T-helper 2 cell treated with Interferon-gamma antibody and Interleukin-4, amounts not matched to agents 100 ng/mL and 5 ng/mL, for 36 hours (primary cell): ENCODE measurements at regions not wholly inside any gene's neighbourhood (a gene's known extent, or its start where the extent isn't known, plus 50 kb on each side); places are given as distances from the start of the nearest gene placed in this dataset.

Source experiments
- intact Hi-C: fragments of 100-400 bp; cut with micrococcal nuclease; formaldehyde crosslinking; loops from one replicate; pipeline ENCODE4 v1.15.1; 2023

DNA sequence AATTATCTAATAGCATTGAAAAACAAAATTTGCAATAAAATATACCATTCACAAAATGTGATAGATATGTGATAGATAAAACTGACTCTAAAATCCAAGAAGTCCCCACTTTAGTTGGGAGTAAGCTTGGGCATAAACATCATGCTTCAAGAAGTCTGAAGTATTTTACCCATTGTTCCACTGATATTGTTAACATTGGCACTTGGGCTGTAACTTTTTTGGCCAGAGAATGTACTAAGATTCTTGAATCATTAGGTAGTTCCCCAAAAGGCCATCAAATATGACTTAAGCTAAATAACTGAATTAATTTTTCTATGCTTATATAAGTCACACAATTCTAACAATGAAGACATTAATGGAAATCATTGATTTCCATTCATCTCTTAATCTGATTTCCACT, 413.6 kb downstream of the CDH2 start:
- intact Hi-C loops = no loop called here

DNA sequence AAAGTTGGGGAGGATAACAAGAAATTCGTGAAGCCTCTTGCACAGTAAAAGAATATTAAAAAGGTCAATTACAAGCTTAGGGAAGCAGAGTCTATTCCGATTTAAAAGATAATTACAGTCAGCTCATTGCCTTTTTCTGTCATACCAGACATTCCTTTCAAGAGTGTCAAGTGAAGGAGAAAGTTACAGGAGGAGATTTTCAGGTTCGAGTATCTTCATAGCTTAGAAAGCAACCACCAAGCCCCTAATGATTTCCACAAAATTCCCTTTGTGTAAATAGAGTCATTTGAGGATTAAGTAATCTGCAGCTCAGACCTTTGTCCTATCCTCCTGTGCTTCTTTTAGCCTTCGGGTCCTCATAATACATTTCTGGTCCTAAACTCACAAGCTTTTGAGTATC, 414.9 kb downstream of the CDH2 start:
- intact Hi-C loops = no loop called here

DNA sequence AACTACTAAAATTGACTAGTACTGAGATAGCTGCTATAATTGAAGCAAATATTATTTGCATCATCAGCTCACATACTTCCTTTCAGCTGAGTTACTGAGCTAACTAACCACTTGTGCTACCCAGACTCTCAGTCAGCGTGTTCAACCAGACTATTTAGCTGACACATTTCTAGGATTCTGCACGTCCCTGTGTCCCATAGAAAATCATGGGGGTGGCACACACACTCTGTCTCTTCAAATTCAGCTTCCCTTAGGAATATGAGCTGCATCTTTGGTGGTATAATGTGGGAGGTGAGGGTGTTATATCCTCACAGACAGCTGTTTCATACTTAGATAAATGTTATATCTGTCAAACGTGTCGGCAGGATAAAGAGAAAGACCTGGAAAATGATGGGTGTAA, 424.0 kb downstream of the CDH2 start:
- intact Hi-C loops = no loop called here

DNA sequence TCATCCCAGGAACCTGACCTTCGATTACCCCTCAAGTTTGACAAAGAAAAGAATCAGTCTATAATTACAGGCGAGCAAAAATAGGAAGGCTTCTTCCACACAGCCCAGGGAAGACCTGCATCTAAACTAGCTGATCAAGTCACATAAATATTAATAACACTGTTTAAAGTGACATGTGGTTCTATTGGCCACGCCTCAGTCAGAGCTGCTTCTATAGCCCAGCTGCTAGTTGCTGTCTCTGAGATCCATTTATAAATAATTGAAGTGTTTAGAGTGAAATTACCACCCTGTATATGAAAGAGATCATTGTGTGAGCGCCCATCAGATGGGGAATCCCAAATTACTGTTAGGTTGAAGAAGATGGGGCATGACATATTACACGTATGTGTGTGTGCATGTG, 426.0 kb downstream of the CDH2 start:
- intact Hi-C loops = no loop called here

DNA sequence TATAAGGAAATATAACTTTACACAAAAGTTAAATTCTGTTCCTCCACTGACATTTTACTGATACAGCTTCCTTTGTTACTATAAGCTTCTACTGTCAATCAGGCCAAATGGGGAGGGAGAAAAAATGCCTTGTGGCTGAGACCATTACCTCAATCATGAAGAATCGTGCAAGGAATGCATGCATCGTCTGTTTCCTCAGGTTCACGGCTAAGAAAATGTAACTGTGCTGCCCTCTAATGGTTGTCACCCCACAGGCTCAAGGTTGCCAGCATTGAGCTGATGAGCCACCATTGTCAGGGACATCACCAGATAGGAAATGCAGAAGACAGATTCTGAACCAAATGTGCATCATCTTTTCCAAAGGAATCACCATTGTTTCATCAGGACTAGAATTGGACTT, 426.9 kb downstream of the CDH2 start:
- intact Hi-C loops = no loop called here

DNA sequence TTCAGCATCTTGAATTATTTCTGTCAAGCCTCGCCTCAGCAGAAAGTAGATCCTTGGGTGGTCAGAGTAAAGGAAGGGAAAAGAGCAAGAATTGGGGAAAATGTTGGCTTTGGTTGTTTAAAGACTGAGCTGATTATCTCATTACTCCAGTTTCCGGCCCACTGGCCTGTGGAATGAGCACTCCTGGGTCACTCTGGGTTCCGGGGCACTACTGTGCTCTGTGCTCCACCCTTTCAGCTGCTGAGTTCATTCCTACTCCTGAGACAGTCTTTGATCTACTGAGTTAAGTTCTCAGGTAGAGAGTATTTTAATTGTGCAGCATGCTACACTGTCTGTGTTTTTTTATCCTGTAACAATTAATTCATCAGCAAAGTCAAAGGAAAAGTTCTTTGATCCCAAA, 427.7 kb downstream of the CDH2 start:
- intact Hi-C loops = no loop called here

DNA sequence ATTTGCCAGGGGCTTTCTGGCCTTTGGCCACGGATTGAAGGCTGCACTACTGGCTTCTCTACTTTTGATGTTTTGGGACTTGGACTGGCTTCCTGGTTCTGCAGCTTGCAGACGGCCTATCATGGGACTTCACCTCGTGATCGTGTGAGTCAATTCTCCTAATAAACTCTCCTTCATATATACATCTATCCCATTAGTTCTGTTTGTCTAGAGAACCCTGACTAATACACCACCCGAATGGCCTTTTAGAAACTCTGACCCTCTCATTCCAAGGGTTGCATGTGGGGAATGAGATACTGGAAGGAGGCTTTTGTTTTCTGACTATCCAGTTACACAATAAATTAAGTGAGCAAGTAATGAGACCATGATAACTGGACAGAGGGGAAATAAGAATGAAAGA, 430.7 kb downstream of the CDH2 start:
- intact Hi-C loops = no loop called here

DNA sequence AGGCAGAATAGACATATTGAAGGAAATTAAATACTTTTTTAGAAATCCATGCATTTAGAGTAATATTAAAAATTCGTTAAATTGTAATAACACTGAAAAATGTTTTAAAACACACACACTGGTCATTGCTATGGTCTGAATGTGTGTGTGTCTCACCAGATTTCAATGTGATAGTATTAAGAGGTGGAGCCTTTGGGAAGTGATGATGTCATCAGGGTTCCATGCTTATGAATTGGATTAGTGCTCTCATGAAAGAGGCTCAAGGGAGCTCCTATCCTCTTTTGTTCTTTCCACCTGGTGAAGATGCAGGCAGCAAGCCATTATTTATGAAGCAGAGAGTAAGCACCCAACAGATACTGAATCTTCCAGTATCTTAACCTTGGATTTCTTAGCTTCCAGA, 441.8 kb downstream of the CDH2 start:
- intact Hi-C loops = no loop called here

DNA sequence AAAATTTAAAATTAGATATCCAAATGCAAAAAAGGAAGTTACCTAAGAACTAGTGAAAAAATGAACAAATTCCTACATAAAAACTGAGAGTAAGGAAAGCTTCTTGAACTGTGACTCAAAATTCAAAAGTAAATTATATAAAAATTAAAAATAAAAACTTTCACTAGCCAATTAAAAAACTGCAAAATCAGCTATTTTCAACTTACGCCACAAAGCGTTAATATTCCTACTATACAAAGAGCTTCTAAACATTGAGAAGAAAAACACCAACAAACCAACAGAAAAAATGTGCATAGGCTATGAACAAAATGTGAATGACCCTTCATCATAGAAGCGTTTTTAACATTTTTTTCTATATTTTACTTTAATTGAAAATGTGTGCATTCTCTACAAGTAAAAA, 445.7 kb downstream of the CDH2 start:
- intact Hi-C loops = no loop called here

DNA sequence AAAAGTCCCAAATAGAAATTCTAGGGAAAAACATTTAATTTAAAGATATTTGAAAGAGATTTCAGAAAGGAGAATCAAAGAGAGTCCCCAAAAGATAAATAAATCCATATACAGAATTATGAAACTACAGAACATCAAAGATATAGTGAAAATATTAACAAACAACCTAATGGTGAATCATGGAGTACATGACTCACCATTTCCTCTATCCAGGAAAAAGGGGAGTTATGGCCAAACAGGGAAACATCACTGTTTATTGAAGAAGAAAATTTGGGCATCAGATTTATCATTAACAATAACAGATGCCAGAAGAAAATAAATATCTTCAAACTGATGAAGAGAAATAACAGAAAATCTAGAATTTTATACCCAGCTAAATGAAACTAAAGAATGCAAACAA, 448.3 kb downstream of the CDH2 start:
- intact Hi-C loops = no loop called here

DNA sequence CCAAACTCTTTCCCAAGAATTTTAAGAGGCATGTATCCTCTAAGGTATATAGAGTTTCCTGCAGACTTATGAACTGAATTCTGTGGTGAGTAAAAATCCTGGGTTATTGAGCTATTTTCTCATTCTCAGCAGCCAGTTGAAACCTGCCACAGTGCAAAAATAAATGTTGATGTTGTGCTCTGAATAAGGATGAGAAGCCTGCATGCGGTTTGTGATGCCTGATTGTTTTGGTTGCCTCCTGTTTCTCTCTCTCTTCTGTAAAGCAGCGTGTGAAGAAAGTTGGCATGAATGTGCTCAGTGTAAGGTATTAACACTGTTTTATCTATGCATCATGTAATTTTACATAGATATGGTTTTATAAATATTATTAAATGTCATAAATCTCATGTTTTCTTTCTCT, 452.6 kb downstream of the CDH2 start:
- intact Hi-C loops = no loop called here

DNA sequence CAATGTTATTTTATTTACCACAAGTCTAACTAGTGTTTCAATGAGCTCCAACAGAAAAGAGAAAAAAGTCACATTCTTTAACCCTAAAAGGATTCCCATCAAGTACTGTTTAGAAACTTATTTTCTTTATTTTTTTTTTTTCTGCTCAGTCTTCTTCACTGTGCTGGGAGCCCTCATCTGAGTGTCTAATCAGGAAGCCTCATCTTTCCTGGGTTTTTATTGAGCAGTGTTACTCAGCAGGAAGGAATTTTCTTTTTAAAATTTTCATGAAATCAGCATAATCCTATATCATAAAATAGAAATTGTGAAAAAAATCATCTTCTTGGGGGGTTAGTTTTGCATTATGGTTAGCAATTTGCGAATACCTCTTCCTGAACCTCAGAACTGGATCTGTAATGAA, 453.8 kb downstream of the CDH2 start:
- intact Hi-C loops = no loop called here

DNA sequence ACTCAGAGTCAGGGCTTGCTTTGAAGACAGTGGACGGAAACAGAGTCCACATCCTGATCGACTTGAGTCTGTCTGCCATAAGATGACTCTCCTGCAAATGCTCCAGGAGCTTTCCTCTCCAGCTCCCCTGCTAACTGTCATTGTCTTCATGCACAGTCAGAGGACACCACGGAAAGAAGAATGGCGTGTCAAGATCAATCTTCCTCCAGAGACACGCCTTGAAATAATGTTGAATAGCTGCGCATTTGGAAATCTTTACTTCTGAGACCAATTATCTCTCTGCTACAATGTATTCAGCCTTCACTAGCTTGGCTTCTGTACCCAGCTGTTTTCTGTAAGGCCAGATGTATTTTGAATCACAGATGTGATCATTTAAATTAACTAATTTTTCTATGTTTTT, 457.2 kb downstream of the CDH2 start:
- intact Hi-C loops = no loop called here

DNA sequence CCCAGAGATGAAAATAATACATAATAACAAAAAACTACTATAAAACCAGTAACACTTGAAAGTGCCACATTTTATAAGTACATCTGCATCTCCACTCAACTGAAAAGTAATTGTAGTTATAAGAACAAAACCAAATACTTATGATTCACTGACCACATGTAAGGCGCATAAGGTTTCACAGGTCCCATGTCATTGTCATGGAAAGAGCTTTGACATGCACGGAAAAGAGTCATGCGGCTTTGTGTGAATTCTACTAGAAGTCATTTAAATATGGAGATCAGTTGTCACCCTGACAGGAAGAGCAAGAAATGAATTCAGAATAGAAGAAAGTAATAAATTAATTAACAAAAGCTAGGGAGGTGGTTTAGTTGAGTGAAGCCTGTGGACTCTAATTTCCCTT, 459.1 kb downstream of the CDH2 start:
- intact Hi-C loops = no loop called here

DNA sequence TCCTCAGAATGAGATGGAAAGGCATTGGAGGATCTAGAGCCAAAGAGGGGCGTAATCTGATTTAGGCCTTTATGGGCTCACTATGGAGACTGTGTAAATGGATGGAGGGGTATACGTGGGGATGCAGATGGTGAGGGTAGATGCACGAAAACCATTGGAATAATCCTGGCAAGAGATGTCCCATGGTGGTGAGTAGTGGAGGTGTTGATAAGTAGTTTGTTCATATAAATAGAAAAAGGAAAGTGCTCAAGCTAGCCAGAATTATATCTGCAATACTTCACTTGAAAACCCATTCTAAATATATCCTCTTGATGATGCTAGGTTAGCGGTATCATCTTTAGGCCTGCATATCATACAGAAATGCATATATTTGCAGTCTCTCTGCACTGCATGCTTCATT, 459.7 kb downstream of the CDH2 start:
- intact Hi-C loops = no loop called here

DNA sequence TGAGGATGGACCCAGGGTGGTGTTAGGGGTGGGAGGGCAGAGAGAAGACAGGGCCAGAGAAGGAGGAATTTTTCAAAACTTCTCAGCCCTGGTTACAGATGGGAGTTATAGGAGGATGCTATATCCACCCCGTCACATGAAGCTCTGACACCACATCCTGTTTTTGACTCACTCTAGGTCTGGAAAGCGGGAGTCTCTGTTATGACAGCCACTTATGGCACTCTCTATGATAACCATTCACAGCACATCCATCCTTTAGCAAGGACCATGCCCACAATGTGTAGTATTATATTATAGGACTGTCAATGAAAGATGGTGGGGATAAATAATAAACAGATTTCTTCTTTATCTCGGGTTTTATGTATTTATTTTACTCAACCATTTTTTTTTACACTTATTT, 461.2 kb downstream of the CDH2 start:
- intact Hi-C loops = no loop called here

DNA sequence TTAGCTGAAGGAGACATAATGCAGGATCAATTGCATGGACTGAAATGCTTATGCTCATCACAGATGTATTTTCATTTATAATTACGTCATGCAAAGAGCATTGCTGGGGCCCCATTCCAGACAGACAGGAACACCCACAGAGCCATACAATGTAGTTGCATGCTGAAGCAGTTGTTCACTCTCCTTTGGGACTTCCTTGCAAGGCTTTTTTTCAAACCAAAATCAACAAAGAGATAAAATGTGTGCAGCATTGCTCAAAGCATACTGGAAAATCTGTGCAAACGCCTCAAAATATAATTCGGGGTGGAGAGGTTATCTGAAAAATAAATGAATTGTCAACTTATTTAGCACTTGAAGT, 463.2 kb downstream of the CDH2 start:
- intact Hi-C loops = no loop called here

DNA sequence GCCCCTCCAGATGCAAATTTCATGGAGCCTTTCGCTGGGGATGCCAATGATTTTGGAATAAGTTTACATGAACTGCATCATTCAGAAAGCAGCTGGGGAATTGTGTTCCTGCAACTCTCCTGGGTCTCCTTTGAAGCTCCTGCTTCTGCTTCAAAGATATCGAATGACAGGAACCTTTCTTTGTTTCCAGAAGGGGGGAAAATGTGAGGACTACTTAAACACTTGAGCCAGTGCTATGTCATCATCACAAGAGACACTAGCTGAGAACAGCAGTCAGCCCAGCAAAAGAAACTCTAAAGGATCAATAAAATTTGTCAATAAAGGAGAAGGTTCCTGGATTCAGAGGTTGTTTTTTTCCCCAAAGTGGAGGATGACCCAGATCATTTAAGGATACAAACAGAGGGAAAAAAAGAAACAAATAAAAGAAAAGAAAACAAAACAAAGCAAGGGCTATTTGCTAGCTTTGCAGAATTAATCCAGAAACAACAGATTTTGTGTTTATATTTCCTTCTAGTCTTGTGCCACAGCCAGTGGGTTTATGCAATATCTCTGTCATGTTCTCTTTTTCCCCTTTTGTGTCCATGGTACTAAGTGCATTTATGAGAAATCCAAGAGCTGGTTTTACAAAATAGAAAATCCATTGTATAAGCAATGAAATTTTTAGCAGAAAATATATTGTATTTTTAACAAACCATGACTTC, 463.7 kb downstream of the CDH2 start:
- intact Hi-C loops = no loop called here

DNA sequence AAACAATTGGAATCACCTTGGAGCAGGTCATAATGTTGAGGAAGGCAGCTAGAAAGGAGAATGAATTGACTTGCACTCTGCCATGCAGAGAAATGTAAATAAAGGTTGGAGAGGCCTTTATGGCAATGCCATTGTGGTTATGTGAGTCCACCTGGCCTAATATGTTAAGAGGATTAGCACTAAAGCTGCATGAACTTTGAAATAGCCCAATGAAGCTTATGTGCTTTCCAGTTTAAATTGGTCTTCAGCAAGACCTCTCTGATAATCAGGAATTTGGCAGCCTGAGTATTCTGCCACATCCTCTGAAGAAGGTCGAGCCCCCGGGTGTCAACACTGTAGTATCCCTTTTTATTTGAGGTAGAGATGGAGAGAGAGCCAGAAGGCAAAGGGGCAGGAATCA, 464.9 kb downstream of the CDH2 start:
- intact Hi-C loops = no loop called here

DNA sequence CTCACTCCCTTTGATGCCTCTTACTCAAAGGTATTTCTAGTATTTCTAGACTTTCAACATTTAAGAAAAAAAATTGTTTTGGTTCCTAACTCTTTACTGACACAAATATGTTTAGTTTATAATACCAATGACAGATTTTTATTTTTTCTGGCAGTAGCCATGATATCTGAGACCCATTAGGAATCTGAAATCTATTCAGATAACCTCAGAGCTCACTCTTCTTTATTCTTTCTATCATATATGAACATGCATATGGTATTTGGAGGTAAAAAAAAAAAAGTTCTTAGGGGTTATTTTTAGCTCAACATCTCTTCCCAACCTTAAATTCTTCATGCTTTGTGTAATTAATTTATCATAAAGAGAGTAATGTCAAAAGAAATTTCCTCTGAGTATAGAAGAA, 465.5 kb downstream of the CDH2 start:
- intact Hi-C loops = no loop called here

DNA sequence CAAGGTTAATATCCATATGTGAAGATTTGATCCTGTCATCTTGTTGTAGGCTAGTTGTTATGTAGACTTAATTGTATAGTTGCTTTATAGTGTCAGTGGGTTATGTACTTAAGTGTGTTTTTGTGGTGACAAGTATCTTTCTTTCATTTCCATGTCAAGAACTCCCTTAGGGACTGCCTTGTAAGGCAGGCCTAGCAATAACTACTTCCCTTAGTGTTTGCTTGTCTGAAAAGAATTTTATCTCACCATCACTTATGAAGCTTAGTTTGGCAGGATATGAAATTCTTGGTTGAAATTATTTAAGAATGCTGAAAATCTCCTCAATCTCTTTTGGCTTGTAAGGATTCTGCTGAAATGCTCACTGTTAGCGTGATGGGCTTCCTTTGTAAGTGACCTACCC, 467.6 kb downstream of the CDH2 start:
- intact Hi-C loops = no loop called here

DNA sequence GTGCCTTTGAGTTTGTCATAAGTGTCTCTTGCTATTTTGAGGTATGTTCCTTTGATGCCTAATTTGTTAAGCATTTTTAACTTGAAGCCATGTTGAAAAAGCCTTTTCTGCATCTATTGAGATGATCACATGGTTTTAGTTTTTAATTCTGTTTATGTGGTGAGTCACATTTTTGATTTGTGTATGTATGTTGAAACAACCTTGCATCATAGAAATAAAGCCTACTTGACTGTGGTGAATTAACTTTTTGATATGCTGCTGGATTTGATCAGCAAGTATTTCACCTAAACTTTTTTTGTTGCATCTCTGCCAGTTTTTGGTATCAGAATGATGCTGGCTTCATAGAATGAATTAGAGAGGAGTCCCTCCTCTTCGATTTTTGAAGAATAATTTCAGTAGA, 469.7 kb downstream of the CDH2 start:
- intact Hi-C loops = no loop called here

DNA sequence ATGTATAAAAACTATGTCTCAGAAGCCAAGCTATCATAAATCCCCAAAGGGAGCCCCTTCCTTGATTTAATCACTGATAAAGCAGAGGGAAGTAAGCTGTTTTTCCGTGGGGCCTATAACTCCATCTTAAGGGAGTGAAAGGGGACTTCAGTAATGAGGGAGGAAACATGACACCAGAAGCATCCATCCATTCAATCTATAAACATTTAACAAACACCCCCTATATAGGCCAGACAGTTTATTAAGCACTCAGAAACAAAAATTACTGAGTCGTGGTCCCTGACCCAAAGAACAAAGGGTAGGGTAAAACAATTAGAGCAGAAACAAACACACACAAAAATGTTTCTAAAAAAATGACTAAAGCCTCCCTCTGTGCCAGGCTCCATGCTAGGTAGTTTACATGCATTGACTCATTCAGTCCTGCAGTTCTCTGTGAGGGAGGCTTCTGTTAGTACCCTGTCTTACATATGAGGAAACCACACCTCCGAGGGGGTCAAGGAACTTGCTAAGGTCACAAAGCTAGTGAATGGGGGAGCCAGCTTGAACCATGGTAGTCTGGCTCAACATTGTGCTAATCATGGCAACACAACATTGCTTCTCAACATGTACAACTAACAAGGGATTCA, 472.1 kb downstream of the CDH2 start:
- intact Hi-C loops = no loop called here

DNA sequence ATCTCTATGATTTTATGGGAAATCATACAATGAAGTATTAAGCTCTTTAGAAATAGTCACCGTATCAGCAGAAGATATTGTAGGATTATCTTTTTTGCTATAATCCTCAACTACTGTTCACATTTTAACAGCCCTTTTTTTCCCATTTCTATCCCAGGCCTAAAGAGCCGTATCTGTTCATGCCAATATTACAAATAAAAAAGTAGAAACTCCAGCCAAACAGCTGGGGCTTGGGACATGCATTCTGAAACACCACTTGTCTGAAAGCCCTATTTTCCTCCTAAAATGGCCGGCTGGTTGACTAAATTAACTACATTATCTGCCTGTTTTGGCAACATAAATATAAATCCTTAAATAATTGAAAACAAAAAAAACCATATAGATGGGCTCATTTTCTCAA, 477.8 kb downstream of the CDH2 start:
- intact Hi-C loops = no loop called here
